K562 (cell line): ENCODE measurements at regions not wholly inside any gene's neighbourhood (a gene's known extent, or its start where the extent isn't known, plus 50 kb on each side); places are given as distances from the start of the nearest gene placed in this dataset.

Experiments used
- ATAC-seq: fragments of 200-7000 bp; cut with Tn5 transposase; 3 replicates; pipeline ENCODE4 v1.9.1; 2020; ENCODE audit warnings: moderate library complexity
- BruUV-seq: library from RNA; stranded (reverse); fragments of 400-500 nt; replicated peaks from 2 replicates; lab custom pipeline; 2021; lab: Mats Ljungman, UMichigan
- CTCF ChIA-PET: fragments of 300-600 bp; formaldehyde crosslinking; extraction: SDS; loops from one replicate; lab custom pipeline; 2021; ENCODE audit warnings: low intra/inter-chr PET ratio; lab: Yijun Ruan, JAX
- POLR2A ChIA-PET: fragments of 300-600, 350-650 bp; sonication (Branson Sonifier 250); formaldehyde crosslinking; extraction: SDS; loops from one replicate; lab custom pipeline; 2021; ENCODE audit warnings: antibody characterized with exemption, inconsistent platforms; lab: Yijun Ruan, JAX
- DNase-seq, 4 experiments: peaks; one replicate each; pipeline versions ENCODE4 v3.0.0 to v3.0.0-alpha.2; 2011 to 2018; ENCODE audit warnings: low spot score in 3 of 4, mixed read lengths in 3 of 4; ENCODE audit errors: extremely low read depth in 1 of 4
- FAIRE-seq: peaks from 2 replicates; lab custom pipeline; 2011; peaks lifted over from hg19 to GRCh38; lab: Jason Lieb, UNC
- H2AFZ ChIP-seq: 2 replicates; pipeline ENCODE4 v1.6.0; 2011; ENCODE audit warnings: low read depth, low read length, control low read depth, inconsistent platforms
- H3K27ac ChIP-seq: fragments of 200-600 bp; 3 replicates; pipeline ENCODE4 v1.8.0; 2011; ENCODE audit warnings: low read depth, mild to moderate bottlenecking, control low read depth, inconsistent platforms, low read length, moderate library complexity, mixed read lengths; ENCODE audit errors: extremely low read depth
- H3K27me3 ChIP-seq, 2 experiments: fragments of 300-600 bp in 1 of 2; 2 replicates in 1 of 2; 3 replicates in 1 of 2; pipeline versions ENCODE4 v1.6.0 to v1.8.0; 2011; ENCODE audit warnings: inconsistent platforms in 2 of 2, low read length in 2 of 2, mild to moderate bottlenecking in 1 of 2, mixed read lengths in 1 of 2, moderate library complexity in 1 of 2; ENCODE audit not compliant: control insufficient read depth in 2 of 2, insufficient read depth in 2 of 2
- H3K36me3 ChIP-seq: fragments of 300-600 bp; 3 replicates; pipeline ENCODE4 v1.8.0; 2011; ENCODE audit warnings: mild to moderate bottlenecking, low read length, inconsistent platforms; ENCODE audit not compliant: control insufficient read depth, insufficient read depth
- H3K4me1 ChIP-seq, 2 experiments: fragments of 200-600 bp in 1 of 2; replicated peaks in 1 of 2; 2 replicates in 1 of 2; 3 replicates in 1 of 2; pipeline versions ENCODE4 v1.5.1 to v1.8.0; 2011; ENCODE audit warnings: inconsistent platforms in 2 of 2, low read length in 2 of 2, mild to moderate bottlenecking in 1 of 2, mixed read lengths in 1 of 2, moderate library complexity in 1 of 2; ENCODE audit not compliant: control insufficient read depth in 2 of 2, insufficient read depth in 2 of 2
- H3K4me2 ChIP-seq: 2 replicates; pipeline ENCODE4 v1.6.1; 2011; ENCODE audit warnings: low read length, control low read depth, inconsistent platforms, mixed read lengths; ENCODE audit not compliant: insufficient read depth
- H3K4me3 ChIP-seq: fragments of 200-600 bp; sonication (generic), shearing (Covaris generic); 2 replicates; pipeline ENCODE4 v1.5.1; 2016; ENCODE audit warnings: control low read depth, inconsistent platforms
- H3K79me2 ChIP-seq: fragments of 200-600 bp; 3 replicates; pipeline ENCODE4 v1.8.0; 2011; ENCODE audit warnings: low read length, inconsistent platforms; ENCODE audit not compliant: control insufficient read depth, insufficient read depth
- H3K9ac ChIP-seq, 2 experiments: 2 replicates each; pipeline versions ENCODE4 v1.6.0 to v1.6.1; 2011; ENCODE audit warnings: low read depth in 2 of 2, low read length in 2 of 2, control low read depth in 1 of 2, inconsistent platforms in 1 of 2, mild to moderate bottlenecking in 1 of 2, mixed read lengths in 1 of 2; ENCODE audit not compliant: insufficient read depth in 1 of 2
- H3K9me1 ChIP-seq: one replicate; pipeline ENCODE4 v1.6.0; 2011; ENCODE audit warnings: inconsistent platforms, mild to moderate bottlenecking, low read length, moderate library complexity; ENCODE audit not compliant: control insufficient read depth, insufficient read depth
- H3K9me3 ChIP-seq: replicated peaks from 2 replicates; pipeline ENCODE4 v1.5.1; 2011; ENCODE audit warnings: low read depth, low read length, inconsistent platforms; ENCODE audit not compliant: control insufficient read depth, insufficient read depth
- H4K20me1 ChIP-seq: replicated peaks from 2 replicates; pipeline ENCODE4 v1.6.1; 2011; ENCODE audit warnings: low read length, inconsistent platforms, mixed read lengths; ENCODE audit not compliant: control insufficient read depth, insufficient read depth
- ARID2 ChIP-seq: fragments of 450-650 bp; IDR thresholded peaks from 2 replicates; pipeline ENCODE4 v1.6.1; 2017; ENCODE audit warnings: antibody characterized with exemption, mild to moderate bottlenecking
- FOSL1 ChIP-seq: fragments of 200-800 bp; sonication (Bioruptor generic); conservative IDR thresholded peaks from 2 replicates; pipeline ENCODE4 v1.6.1; 2016; ENCODE audit warnings: missing genetic modification characterization, missing compliant biosample characterization
- GTF2F1 ChIP-seq: IDR thresholded peaks from 2 replicates; pipeline ENCODE4 v1.6.1; 2011; ENCODE audit warnings: low read depth, low read length, improper control_type of control experiment
- PBX2 ChIP-seq, 2 experiments: IDR thresholded peaks in 1 of 2; conservative IDR thresholded peaks in 1 of 2; 2 replicates each; pipeline ENCODE4 v1.6.1; 2016; ENCODE audit warnings: low read depth in 2 of 2, mild to moderate bottlenecking in 1 of 2, missing compliant biosample characterization in 1 of 2, missing genetic modification characterization in 1 of 2, moderate library complexity in 1 of 2
- PHB ChIP-seq: fragments of 250-450 bp; sonication (Bioruptor Pico); IDR thresholded peaks from 2 replicates; pipeline ENCODE4 v1.5.0; 2021
- RUNX1 ChIP-seq: sonication (generic); IDR thresholded peaks from 2 replicates; pipeline ENCODE4 v1.6.1; 2016; ENCODE audit warnings: antibody characterized with exemption, low read depth
- THRA ChIP-seq: fragments of 450-650 bp; IDR thresholded peaks from 2 replicates; pipeline ENCODE4 v1.6.1; 2017; ENCODE audit warnings: mild to moderate bottlenecking, moderate library complexity
- ZBTB17 ChIP-seq: fragments of 450-650 bp; formaldehyde crosslinking; IDR thresholded peaks from 2 replicates; pipeline ENCODE4 v1.4.0; 2020; ENCODE audit warnings: mild to moderate bottlenecking
- ZNF212 ChIP-seq: fragments of 450-650 bp; formaldehyde crosslinking; IDR thresholded peaks from 2 replicates; pipeline ENCODE4 v1.4.0; 2020; ENCODE audit warnings: mild to moderate bottlenecking
- ZNF274 ChIP-seq: IDR thresholded peaks from 2 replicates; pipeline ENCODE4 v1.6.1; 2011; ENCODE audit warnings: low read depth, mild to moderate bottlenecking, low read length, moderate library complexity, borderline replicate concordance
- WGBS: fragments of 100-300 bp; shearing (Covaris generic); methylation state at CpG from one replicate; pipeline ENCODE4 v1.1.6; 2016; ENCODE audit warnings: low coverage, mixed read lengths; ENCODE audit not compliant: insufficient coverage; ENCODE audit errors: missing lambda C conversion rate; 5-methylcytosine and 5-hydroxymethylcytosine counted together
- in situ Hi-C: fragments of 300-500 bp; cut with MboI; formaldehyde crosslinking; loops from 4 replicates; pipeline ENCODE4 v1.15.0; 2018; ENCODE audit warnings: inconsistent platforms, mixed read lengths
- intact Hi-C: fragments of 100-400 bp; cut with micrococcal nuclease; formaldehyde crosslinking; loops from 2 replicates; pipeline ENCODE4 v1.14.2; 2022

GRCh38 chrX:120775959-120776358 lies 99.7 kb downstream of the CT47B1 start:
- CTCF ChIA-PET = no interaction called here
- H3K4me2 ChIP-seq = no peak overlapping the region
- intact Hi-C loops = no loop called here
- H3K9me3 ChIP-seq = no peaks in the 10 kb centered on the region
- DNase-seq (no peak), FAIRE-seq (no peak), ATAC-seq (no peak)
- no peak overlapping the region for H2AFZ ChIP-seq
- no peaks in the 10 kb centered on the region for H3K4me1 ChIP-seq
- H4K20me1 ChIP-seq = no peaks in the 10 kb centered on the region
- no peak overlapping the region for H3K4me3 ChIP-seq
- in situ Hi-C loops = no loop called here
- no peaks in the 10 kb centered on the region for H3K27me3 ChIP-seq
- 0% methylated on average over 3 of the region's 3 CpGs for WGBS
- no peak for TF ChIP-seq ZNF212 (CRISPR knock-in tag)
- TF ChIP-seq THRA = no peak
- TF ChIP-seq ARID2 = no peak
- TF ChIP-seq PHB (CRISPR knock-in tag) = no peak
- no peak overlapping the region for H3K9ac ChIP-seq
- H3K9me1 ChIP-seq = no peaks in the 10 kb centered on the region
- no peak overlapping the region for H3K27ac ChIP-seq
- no peaks in the 10 kb centered on the region for H3K36me3 ChIP-seq
- H3K79me2 ChIP-seq = no peaks in the 10 kb centered on the region
- POLR2A ChIA-PET = no interaction called here
- no TSS peak for BruUV-seq

GRCh38 chrX:120774606-120775005 lies 101.1 kb downstream of the CT47B1 start:
- no peak overlapping the region for H3K27ac ChIP-seq
- TF ChIP-seq GTF2F1 (no peak), RUNX1 (no peak), FOSL1 (tag) (no peak), PBX2 (CRISPR knock-in tag; IDR thresholded peaks at IDR 0.05; ENCODE audit: low read depth) (no peak), PBX2 (tag; conservative IDR thresholded peaks at IDR 0.05; ENCODE audit: low read depth) (no peak), ZNF274 (no peak), ZBTB17 (CRISPR knock-in tag) (no peak)
- BruUV-seq = no TSS peak
- ChIA-PET POLR2A (interaction anchor here (0.5 kb wide), 1 partner anchor 362 kb away, joined by 3 read pairs; no protein-coding TSS in a partner anchor), CTCF (no interaction called here)
- ATAC-seq = no peak
- H3K9me3 ChIP-seq = no peaks in the 10 kb centered on the region
- H3K4me2 ChIP-seq = no peak overlapping the region
- in situ Hi-C loops (no loop called here), intact Hi-C loops (loop anchor here (5.0 kb wide), 2 partner anchors 262 to 277 kb away; no protein-coding TSS in a partner anchor)
- no peaks in the 10 kb centered on the region for H3K27me3 ChIP-seq
- no peaks in the 10 kb centered on the region for H3K9me1 ChIP-seq
- no peak overlapping the region for H2AFZ ChIP-seq
- H3K4me3 ChIP-seq = no peak overlapping the region
- no peaks in the 10 kb centered on the region for H3K36me3 ChIP-seq
- DNase-seq = no peak
- no peaks in the 10 kb centered on the region for H3K4me1 ChIP-seq
- H3K9ac ChIP-seq = no peak overlapping the region
- no peaks in the 10 kb centered on the region for H4K20me1 ChIP-seq
- H3K79me2 ChIP-seq = no peaks in the 10 kb centered on the region
- FAIRE-seq = no peak
